Testis (tissue), 2 donors: ENCODE measurements at regions not wholly inside any gene's neighbourhood (a gene's known extent, or its start where the extent isn't known, plus 50 kb on each side); places are given as distances from the start of the nearest gene placed in this dataset.

Experiments
- POLR2A ChIP-seq: fragments of 450-650 bp; IDR thresholded peaks from one replicate; pipeline ENCODE4 v1.6.1; 2017; ENCODE audit warnings: antibody characterized with exemption, mild to moderate bottlenecking, moderate library complexity
- TF ChIP-seq, protein P1 (sequence below), 3 experiments: fragments of 450-650 bp in 2 of 3; fragments of 200-600 bp in 1 of 3; sonication (generic) in 1 of 3; IDR thresholded peaks; one replicate each; pipeline ENCODE4 v1.5.1; 2016 to 2019; ENCODE audit warnings: antibody characterized with exemption in 3 of 3, mild to moderate bottlenecking in 2 of 3, moderate library complexity in 1 of 3

GRCh38 chr4:74858921-74859562 lies 64.7 kb upstream of the BTC start:
- TF ChIP-seq, protein P1, sequence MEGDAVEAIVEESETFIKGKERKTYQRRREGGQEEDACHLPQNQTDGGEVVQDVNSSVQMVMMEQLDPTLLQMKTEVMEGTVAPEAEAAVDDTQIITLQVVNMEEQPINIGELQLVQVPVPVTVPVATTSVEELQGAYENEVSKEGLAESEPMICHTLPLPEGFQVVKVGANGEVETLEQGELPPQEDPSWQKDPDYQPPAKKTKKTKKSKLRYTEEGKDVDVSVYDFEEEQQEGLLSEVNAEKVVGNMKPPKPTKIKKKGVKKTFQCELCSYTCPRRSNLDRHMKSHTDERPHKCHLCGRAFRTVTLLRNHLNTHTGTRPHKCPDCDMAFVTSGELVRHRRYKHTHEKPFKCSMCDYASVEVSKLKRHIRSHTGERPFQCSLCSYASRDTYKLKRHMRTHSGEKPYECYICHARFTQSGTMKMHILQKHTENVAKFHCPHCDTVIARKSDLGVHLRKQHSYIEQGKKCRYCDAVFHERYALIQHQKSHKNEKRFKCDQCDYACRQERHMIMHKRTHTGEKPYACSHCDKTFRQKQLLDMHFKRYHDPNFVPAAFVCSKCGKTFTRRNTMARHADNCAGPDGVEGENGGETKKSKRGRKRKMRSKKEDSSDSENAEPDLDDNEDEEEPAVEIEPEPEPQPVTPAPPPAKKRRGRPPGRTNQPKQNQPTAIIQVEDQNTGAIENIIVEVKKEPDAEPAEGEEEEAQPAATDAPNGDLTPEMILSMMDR (IDR thresholded peaks at IDR 0.05): no peak
- no peak for TF ChIP-seq POLR2A
